ENCODE measurements at regions not wholly inside any gene's neighbourhood (a gene's known extent, or its start where the extent isn't known, plus 50 kb on each side); places are given as distances from the start of the nearest gene placed in this dataset.

- WGBS, 2 donors = 49 to 77% methylated on average over 2 of the region's 2 CpGs
- no peak for TF ChIP-seq CTCF (IDR thresholded peaks at IDR 0.05; ENCODE audit: control extremely low read depth, extremely low read depth)
- Histone ChIP-seq H3K9ac (ENCODE audit: insufficient read depth in 1 of 2, low read length in 2 of 2) (no peak overlapping the region), H3K4me3 (no peak overlapping the region), H3K4me1 (ENCODE audit: control insufficient read depth in 5 of 5, insufficient read depth in 5 of 5, low read length in 5 of 5) (peaks cover 0 to 3% (median 0%) of the 10 kb centered on the region in 5 donors), H3K36me3 (ENCODE audit: control insufficient read depth in 4 of 4, insufficient read depth in 4 of 4, low read length in 4 of 4) (no peaks in the 10 kb centered on the region), H3K27ac (ENCODE audit: low read depth in 1 of 2, low read length in 1 of 2) (no peak overlapping the region), H3K27me3 (ENCODE audit: control insufficient read depth in 3 of 3, insufficient read depth in 3 of 3, low read length in 2 of 3) (no peaks in the 10 kb centered on the region), H3K9me3 (ENCODE audit: control insufficient read depth in 4 of 4, insufficient read depth in 3 of 4, low read length in 3 of 4) (no peaks in the 10 kb centered on the region)
- ATAC-seq (ENCODE audit: insufficient read depth, low FRiP score) = peak; percentile 45
- DNase-seq = no peak
Measured at GRCh38 chr13:110012102-110012739, 225.8 kb upstream of the IRS2 start.

- ATAC-seq (ENCODE audit: insufficient read depth, low FRiP score) = no peak
- no peak for TF ChIP-seq CTCF (IDR thresholded peaks at IDR 0.05; ENCODE audit: control extremely low read depth, extremely low read depth)
- Histone ChIP-seq H3K36me3 (ENCODE audit: control insufficient read depth in 4 of 4, insufficient read depth in 4 of 4, low read length in 4 of 4) (no peaks in the 10 kb centered on the region), H3K4me1 (ENCODE audit: control insufficient read depth in 5 of 5, insufficient read depth in 5 of 5, low read length in 5 of 5) (peaks cover 0 to 3% (median 0%) of the 10 kb centered on the region in 5 donors), H3K9me3 (ENCODE audit: control insufficient read depth in 4 of 4, insufficient read depth in 3 of 4, low read length in 3 of 4) (no peaks in the 10 kb centered on the region), H3K9ac (ENCODE audit: insufficient read depth in 1 of 2, low read length in 2 of 2) (no peak overlapping the region), H3K27me3 (ENCODE audit: control insufficient read depth in 3 of 3, insufficient read depth in 3 of 3, low read length in 2 of 3) (no peaks in the 10 kb centered on the region), H3K4me3 (no peak overlapping the region), H3K27ac (ENCODE audit: low read depth in 1 of 2, low read length in 1 of 2) (no peak overlapping the region)
- DNase-seq = no peak
- 78 to 89% methylated on average over 5 of the region's 5 CpGs for WGBS, 2 donors
Measured at GRCh38 chr13:110010404-110011138, 224.2 kb upstream of the IRS2 start.

- Histone ChIP-seq H3K27me3 (ENCODE audit: control insufficient read depth in 3 of 3, insufficient read depth in 3 of 3, low read length in 2 of 3) (no peaks in the 10 kb centered on the region), H3K4me3 (no peak overlapping the region), H3K9me3 (ENCODE audit: control insufficient read depth in 4 of 4, insufficient read depth in 3 of 4, low read length in 3 of 4) (peaks cover 0 to 1% (median 0%) of the 10 kb centered on the region in 4 donors), H3K27ac (ENCODE audit: low read depth in 1 of 2, low read length in 1 of 2) (no peak overlapping the region), H3K36me3 (ENCODE audit: control insufficient read depth in 4 of 4, insufficient read depth in 4 of 4, low read length in 4 of 4) (no peaks in the 10 kb centered on the region), H3K4me1 (ENCODE audit: control insufficient read depth in 5 of 5, insufficient read depth in 5 of 5, low read length in 5 of 5) (no peaks in the 10 kb centered on the region), H3K9ac (ENCODE audit: insufficient read depth in 1 of 2, low read length in 2 of 2) (no peak overlapping the region)
- WGBS, 2 donors = 68 to 81% methylated on average over 3 of the region's 3 CpGs
- ATAC-seq (ENCODE audit: insufficient read depth, low FRiP score) = no peak
- DNase-seq = peak in 1 of 3 donors; percentile 17
- TF ChIP-seq CTCF (IDR thresholded peaks at IDR 0.05; ENCODE audit: control extremely low read depth, extremely low read depth) = no peak
Measured at GRCh38 chr13:110008816-110009215, 222.4 kb upstream of the IRS2 start.
